Chondrocyte (in vitro differentiated cells): ENCODE measurements at regions not wholly inside any gene's neighbourhood (a gene's known extent, or its start where the extent isn't known, plus 50 kb on each side); places are given as distances from the start of the nearest gene placed in this dataset.

Experiments
- DNase-seq: peaks from one replicate; pipeline ENCODE4 v3.0.0; 2021; ENCODE audit warnings: mixed read lengths, low spot score
- H3K27ac Mint-ChIP-seq: one replicate; pipeline ENCODE4 v1.8.0; 2021; ENCODE audit warnings: mild to moderate bottlenecking, moderate library complexity, mixed read lengths; ENCODE audit not compliant: unreplicated experiment
- H3K27me3 Mint-ChIP-seq: 2 replicates; pipeline ENCODE4 v1.8.0; 2021; ENCODE audit warnings: low read depth, mixed read lengths
- H3K36me3 Mint-ChIP-seq: 2 replicates; pipeline ENCODE4 v1.8.0; 2021; ENCODE audit warnings: low read depth, mixed read lengths
- H3K4me1 Mint-ChIP-seq: 2 replicates; pipeline ENCODE4 v1.8.0; 2021; ENCODE audit warnings: low read depth, mild to moderate bottlenecking, mixed read lengths
- H3K4me3 Mint-ChIP-seq: one replicate; pipeline ENCODE4 v1.8.0; 2021; ENCODE audit warnings: mild to moderate bottlenecking, moderate library complexity, mixed read lengths; ENCODE audit not compliant: unreplicated experiment
- H3K9me3 Mint-ChIP-seq: 2 replicates; pipeline ENCODE4 v1.8.0; 2021; ENCODE audit warnings: low read depth, mixed read lengths
- CTCF ChIP-seq: fragments of 200-600 bp; sonication (generic); IDR thresholded peaks from 2 replicates; pipeline ENCODE4 v1.5.0; 2021; ENCODE audit warnings: antibody characterized with exemption, mild to moderate bottlenecking, moderate library complexity

- no peaks in the 10 kb centered on the region for H3K9me3 Mint-ChIP-seq
Measured at GRCh38 chr4:157502656-157503055, 282.1 kb downstream of the GRIA2 start.

GRCh38 chr4:157459785-157460184 lies 239.3 kb downstream of the GRIA2 start:
- H3K27me3 Mint-ChIP-seq: no peaks in the 10 kb centered on the region
- no peak overlapping the region for H3K4me3 Mint-ChIP-seq
- peaks cover 20% of the 10 kb centered on the region for H3K9me3 Mint-ChIP-seq
- no peak for TF ChIP-seq CTCF
- peaks cover 9% of the 10 kb centered on the region for H3K4me1 Mint-ChIP-seq
- no peak for DNase-seq
- H3K27ac Mint-ChIP-seq: no peak overlapping the region
- peaks cover 3% of the 10 kb centered on the region for H3K36me3 Mint-ChIP-seq

More at GRCh38 chr4:157502656-157503055, 282.1 kb downstream of the GRIA2 start:
- Mint-ChIP-seq H3K27me3 (peaks cover 4% of the 10 kb centered on the region), H3K4me3 (no peak overlapping the region), H3K27ac (no peak overlapping the region), H3K36me3 (no peaks in the 10 kb centered on the region), H3K4me1 (no peaks in the 10 kb centered on the region)
- no peak for TF ChIP-seq CTCF
- no peak for DNase-seq

- H3K4me3 Mint-ChIP-seq: no peak overlapping the region
- peaks cover 2% of the 10 kb centered on the region for H3K9me3 Mint-ChIP-seq
- no peak overlapping the region for H3K27ac Mint-ChIP-seq
- no peak for DNase-seq
- H3K36me3 Mint-ChIP-seq: no peaks in the 10 kb centered on the region
- peaks cover 10% of the 10 kb centered on the region for H3K4me1 Mint-ChIP-seq
- H3K27me3 Mint-ChIP-seq: no peaks in the 10 kb centered on the region
- TF ChIP-seq CTCF: no peak
Measured at GRCh38 chr4:157447195-157447594, 226.7 kb downstream of the GRIA2 start.

GRCh38 chr4:157444014-157444413 lies 223.5 kb downstream of the GRIA2 start:
- Mint-ChIP-seq H3K27me3 (no peaks in the 10 kb centered on the region), H3K9me3 (peaks cover 2% of the 10 kb centered on the region), H3K36me3 (no peaks in the 10 kb centered on the region), H3K27ac (no peak overlapping the region), H3K4me1 (peaks cover 10% of the 10 kb centered on the region), H3K4me3 (no peak overlapping the region)
- TF ChIP-seq CTCF: no peak
- DNase-seq: no peak

- no peaks in the 10 kb centered on the region for H3K36me3 Mint-ChIP-seq
- no peak for DNase-seq
- no peaks in the 10 kb centered on the region for H3K27me3 Mint-ChIP-seq
- H3K9me3 Mint-ChIP-seq: peaks cover 2% of the 10 kb centered on the region
- no peak overlapping the region for H3K27ac Mint-ChIP-seq
- no peak overlapping the region for H3K4me3 Mint-ChIP-seq
- H3K4me1 Mint-ChIP-seq: peaks cover 10% of the 10 kb centered on the region
- no peak for TF ChIP-seq CTCF
Measured at GRCh38 chr4:157443537-157443936, 223.0 kb downstream of the GRIA2 start.
